ENCODE measurements at regions not wholly inside any gene's neighbourhood (a gene's known extent, or its start where the extent isn't known, plus 50 kb on each side); places are given as distances from the start of the nearest gene placed in this dataset.
"Not testable (repeated sequence)": the region's sequence is repeated elsewhere in the genome, so short reads cannot be mapped to it uniquely, and the experiment has no call there.

GRCh38 chr10:90007226-90007625 lies 305.8 kb downstream of the KIF20B start:
- peaks cover 3% of the 10 kb centered on the region for H3K27me3 Mint-ChIP-seq
- H3K27ac Mint-ChIP-seq, result no peak overlapping the region
- no peaks in the 10 kb centered on the region for H3K9me3 Mint-ChIP-seq
- no peak overlapping the region for H3K4me3 Mint-ChIP-seq
- no peak for ATAC-seq
- H3K36me3 Mint-ChIP-seq, result no peaks in the 10 kb centered on the region
- H3K4me1 Mint-ChIP-seq, result no peaks in the 10 kb centered on the region

GRCh38 chr10:90011281-90011680 lies 309.9 kb downstream of the KIF20B start:
- H3K27me3 Mint-ChIP-seq, ATAC-seq, H3K27ac Mint-ChIP-seq, H3K36me3 Mint-ChIP-seq, H3K4me1 Mint-ChIP-seq, H3K4me3 Mint-ChIP-seq, H3K9me3 Mint-ChIP-seq: not testable (repeated sequence)

- ATAC-seq, result no peak
- Mint-ChIP-seq H3K4me3 (no peak overlapping the region), H3K36me3 (no peaks in the 10 kb centered on the region), H3K9me3 (peaks cover 4% of the 10 kb centered on the region), H3K27me3 (peaks cover 10% of the 10 kb centered on the region), H3K4me1 (peaks cover 7% of the 10 kb centered on the region), H3K27ac (no peak overlapping the region)
These were observed 317.4 kb downstream of the KIF20B start for GRCh38 chr10:90018819-90019218.

GRCh38 chr10:90020506-90020905 lies 319.1 kb downstream of the KIF20B start:
- H3K36me3 Mint-ChIP-seq, result no peaks in the 10 kb centered on the region
- peaks cover 7% of the 10 kb centered on the region for H3K4me1 Mint-ChIP-seq
- ATAC-seq, result no peak
- H3K27ac Mint-ChIP-seq, result no peak overlapping the region
- peaks cover 4% of the 10 kb centered on the region for H3K9me3 Mint-ChIP-seq
- H3K4me3 Mint-ChIP-seq, result no peak overlapping the region
- peaks cover 18% of the 10 kb centered on the region for H3K27me3 Mint-ChIP-seq

GRCh38 chr10:90023950-90024349 lies 322.6 kb downstream of the KIF20B start:
- H3K27ac Mint-ChIP-seq, result no peak overlapping the region
- H3K4me1 Mint-ChIP-seq, result peaks cover 21% of the 10 kb centered on the region
- ATAC-seq, result no peak
- H3K9me3 Mint-ChIP-seq, result no peaks in the 10 kb centered on the region
- peaks cover 19% of the 10 kb centered on the region for H3K27me3 Mint-ChIP-seq
- H3K36me3 Mint-ChIP-seq, result no peaks in the 10 kb centered on the region
- no peak overlapping the region for H3K4me3 Mint-ChIP-seq

- peaks cover 3% of the 10 kb centered on the region for H3K9me3 Mint-ChIP-seq
These were observed 326.9 kb downstream of the KIF20B start for GRCh38 chr10:90028312-90028711.

GRCh38 chr10:90031776-90032175 lies 330.4 kb downstream of the KIF20B start:
- Mint-ChIP-seq H3K4me3 (no peak overlapping the region), H3K36me3 (no peaks in the 10 kb centered on the region), H3K27ac (no peak overlapping the region), H3K27me3 (no peaks in the 10 kb centered on the region), H3K9me3 (peaks cover 3% of the 10 kb centered on the region), H3K4me1 (peaks cover 20% of the 10 kb centered on the region)
- no peak for ATAC-seq

More at GRCh38 chr10:90028312-90028711, 326.9 kb downstream of the KIF20B start:
- ATAC-seq, result no peak
- Mint-ChIP-seq H3K27ac (peak overlapping the region; percentile 13), H3K4me3 (no peak overlapping the region), H3K27me3 (peaks cover 10% of the 10 kb centered on the region), H3K4me1 (peaks cover 21% of the 10 kb centered on the region), H3K36me3 (no peaks in the 10 kb centered on the region)

GRCh38 chr10:90032519-90032918 lies 331.1 kb downstream of the KIF20B start:
- H3K9me3 Mint-ChIP-seq, result peaks cover 3% of the 10 kb centered on the region
- H3K27me3 Mint-ChIP-seq, result no peaks in the 10 kb centered on the region
- peaks cover 12% of the 10 kb centered on the region for H3K4me1 Mint-ChIP-seq
- ATAC-seq, result no peak
- H3K4me3 Mint-ChIP-seq, result no peak overlapping the region
- no peaks in the 10 kb centered on the region for H3K36me3 Mint-ChIP-seq
- no peak overlapping the region for H3K27ac Mint-ChIP-seq

- H3K4me3 Mint-ChIP-seq, H3K9me3 Mint-ChIP-seq, ATAC-seq: not testable (repeated sequence)
These were observed 333.5 kb downstream of the KIF20B start for GRCh38 chr10:90034862-90035261.

GRCh38 chr10:90041585-90041984 lies 340.2 kb downstream of the KIF20B start:
- Mint-ChIP-seq H3K4me1 (peaks cover 9% of the 10 kb centered on the region), H3K27me3 (no peaks in the 10 kb centered on the region), H3K9me3 (no peaks in the 10 kb centered on the region), H3K36me3 (no peaks in the 10 kb centered on the region), H3K27ac (no peak overlapping the region), H3K4me3 (no peak overlapping the region)
- ATAC-seq, result no peak

More at GRCh38 chr10:90034862-90035261, 333.5 kb downstream of the KIF20B start:
- H3K27ac Mint-ChIP-seq, H3K27me3 Mint-ChIP-seq, H3K4me1 Mint-ChIP-seq, H3K36me3 Mint-ChIP-seq: not testable (repeated sequence)

- no peak for ATAC-seq
- H3K36me3 Mint-ChIP-seq, result no peaks in the 10 kb centered on the region
- H3K4me1 Mint-ChIP-seq, result peaks cover 14% of the 10 kb centered on the region
- no peak overlapping the region for H3K27ac Mint-ChIP-seq
- no peaks in the 10 kb centered on the region for H3K27me3 Mint-ChIP-seq
- H3K9me3 Mint-ChIP-seq, result no peaks in the 10 kb centered on the region
- no peak overlapping the region for H3K4me3 Mint-ChIP-seq
These were observed 340.7 kb downstream of the KIF20B start for GRCh38 chr10:90042075-90042474.

GRCh38 chr10:90047243-90047729 lies 345.9 kb downstream of the KIF20B start:
- peak; percentile 90 for ATAC-seq
- H3K4me1 Mint-ChIP-seq, result peaks cover 42% of the 10 kb centered on the region
- peak overlapping the region; percentile 68 for H3K27ac Mint-ChIP-seq
- H3K9me3 Mint-ChIP-seq, result no peaks in the 10 kb centered on the region
- peaks cover 10% of the 10 kb centered on the region for H3K36me3 Mint-ChIP-seq
- no peaks in the 10 kb centered on the region for H3K27me3 Mint-ChIP-seq
- no peak overlapping the region for H3K4me3 Mint-ChIP-seq

GRCh38 chr10:90051053-90051452 lies 349.7 kb downstream of the KIF20B start:
- Mint-ChIP-seq H3K27me3 (no peaks in the 10 kb centered on the region), H3K4me3 (no peak overlapping the region), H3K36me3 (peaks cover 10% of the 10 kb centered on the region), H3K9me3 (no peaks in the 10 kb centered on the region), H3K27ac (peak overlapping the region; percentile 44), H3K4me1 (peaks cover 43% of the 10 kb centered on the region)
- no peak for ATAC-seq

- ATAC-seq, result peak; percentile 35
- Mint-ChIP-seq H3K27ac (peak overlapping the region; percentile 44), H3K4me3 (no peak overlapping the region), H3K36me3 (peaks cover 10% of the 10 kb centered on the region), H3K4me1 (peaks cover 38% of the 10 kb centered on the region), H3K9me3 (no peaks in the 10 kb centered on the region), H3K27me3 (no peaks in the 10 kb centered on the region)
These were observed 350.1 kb downstream of the KIF20B start for GRCh38 chr10:90051474-90051873.

- ATAC-seq, result no peak
- peaks cover 11% of the 10 kb centered on the region for H3K27me3 Mint-ChIP-seq
- no peaks in the 10 kb centered on the region for H3K36me3 Mint-ChIP-seq
- H3K27ac Mint-ChIP-seq, result no peak overlapping the region
- no peaks in the 10 kb centered on the region for H3K9me3 Mint-ChIP-seq
- H3K4me1 Mint-ChIP-seq, result no peaks in the 10 kb centered on the region
- no peak overlapping the region for H3K4me3 Mint-ChIP-seq
These were observed 361.4 kb downstream of the KIF20B start for GRCh38 chr10:90062786-90063185.

- peaks cover 11% of the 10 kb centered on the region for H3K27me3 Mint-ChIP-seq
- H3K4me1 Mint-ChIP-seq, result no peaks in the 10 kb centered on the region
- no peak for ATAC-seq
- H3K27ac Mint-ChIP-seq, result no peak overlapping the region
- H3K36me3 Mint-ChIP-seq, result no peaks in the 10 kb centered on the region
- H3K4me3 Mint-ChIP-seq, result no peak overlapping the region
- peaks cover 3% of the 10 kb centered on the region for H3K9me3 Mint-ChIP-seq
These were observed 362.9 kb downstream of the KIF20B start for GRCh38 chr10:90064295-90064694.

GRCh38 chr10:90066435-90066834 lies 365.0 kb downstream of the KIF20B start:
- Mint-ChIP-seq H3K27me3 (no peaks in the 10 kb centered on the region), H3K4me3 (no peak overlapping the region), H3K27ac (no peak overlapping the region), H3K4me1 (no peaks in the 10 kb centered on the region), H3K36me3 (no peaks in the 10 kb centered on the region), H3K9me3 (peaks cover 3% of the 10 kb centered on the region)
- no peak for ATAC-seq
